ENCODE measurements at regions not wholly inside any gene's neighbourhood (a gene's known extent, or its start where the extent isn't known, plus 50 kb on each side); places are given as distances from the start of the nearest gene placed in this dataset.

DNA sequence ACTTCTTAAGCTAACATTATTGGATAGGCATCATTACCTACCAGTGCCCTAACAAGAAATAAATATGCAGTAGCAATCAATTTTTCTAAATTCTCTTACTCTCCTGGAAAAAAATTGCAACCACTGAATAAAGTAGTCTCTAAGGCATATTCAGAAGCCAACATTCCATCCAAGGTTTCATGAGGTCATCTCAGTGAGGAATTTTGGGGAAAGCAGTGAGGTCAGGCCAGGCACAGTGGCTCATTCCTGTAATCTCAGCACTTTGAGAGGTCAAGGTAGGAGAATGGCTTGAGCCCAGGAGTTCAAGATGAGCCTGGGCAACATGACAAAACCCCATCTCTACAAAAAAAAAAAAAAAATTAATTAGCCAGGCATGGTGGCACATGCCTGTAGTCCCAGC is 75.9 kb upstream of the GHITM start:
- Histone ChIP-seq H3K9ac (ENCODE audit: low read length) (no peak overlapping the region), H4K20me1 (ENCODE audit: insufficient read depth, low read length) (no peaks in the 10 kb centered on the region), H3K4me1 (ENCODE audit: low read length) (no peaks in the 10 kb centered on the region), H3K9me3 (ENCODE audit: insufficient read depth, low read length) (no peaks in the 10 kb centered on the region), H3K27me3 (ENCODE audit: low read depth, low read length) (peaks cover 4% of the 10 kb centered on the region), H3K4me2 (ENCODE audit: low read length) (no peak overlapping the region), H3K27ac (ENCODE audit: low read length) (no peak overlapping the region), H3K36me3 (replicated peaks; ENCODE audit: low read depth, low read length) (no peaks in the 10 kb centered on the region), H3K79me2 (ENCODE audit: low read length) (no peaks in the 10 kb centered on the region), H3K4me3 (ENCODE audit: low read length) (no peak overlapping the region), H2AFZ (ENCODE audit: low read depth, low read length) (no peak overlapping the region)
- TF ChIP-seq, protein P1, sequence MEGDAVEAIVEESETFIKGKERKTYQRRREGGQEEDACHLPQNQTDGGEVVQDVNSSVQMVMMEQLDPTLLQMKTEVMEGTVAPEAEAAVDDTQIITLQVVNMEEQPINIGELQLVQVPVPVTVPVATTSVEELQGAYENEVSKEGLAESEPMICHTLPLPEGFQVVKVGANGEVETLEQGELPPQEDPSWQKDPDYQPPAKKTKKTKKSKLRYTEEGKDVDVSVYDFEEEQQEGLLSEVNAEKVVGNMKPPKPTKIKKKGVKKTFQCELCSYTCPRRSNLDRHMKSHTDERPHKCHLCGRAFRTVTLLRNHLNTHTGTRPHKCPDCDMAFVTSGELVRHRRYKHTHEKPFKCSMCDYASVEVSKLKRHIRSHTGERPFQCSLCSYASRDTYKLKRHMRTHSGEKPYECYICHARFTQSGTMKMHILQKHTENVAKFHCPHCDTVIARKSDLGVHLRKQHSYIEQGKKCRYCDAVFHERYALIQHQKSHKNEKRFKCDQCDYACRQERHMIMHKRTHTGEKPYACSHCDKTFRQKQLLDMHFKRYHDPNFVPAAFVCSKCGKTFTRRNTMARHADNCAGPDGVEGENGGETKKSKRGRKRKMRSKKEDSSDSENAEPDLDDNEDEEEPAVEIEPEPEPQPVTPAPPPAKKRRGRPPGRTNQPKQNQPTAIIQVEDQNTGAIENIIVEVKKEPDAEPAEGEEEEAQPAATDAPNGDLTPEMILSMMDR (IDR thresholded peaks at IDR 0.05; ENCODE audit: low read depth, low read length), result no peak
- no peak for TF ChIP-seq EZH2phosphoT487 (IDR thresholded peaks at IDR 0.05; ENCODE audit: low read depth)

GRCh38 chr10:84065804-84066601 is 73.3 kb upstream of the GHITM start:
- Histone ChIP-seq H3K79me2 (ENCODE audit: low read length) (no peaks in the 10 kb centered on the region), H3K9me3 (ENCODE audit: insufficient read depth, low read length) (no peaks in the 10 kb centered on the region), H3K27ac (ENCODE audit: low read length) (no peak overlapping the region), H3K4me1 (ENCODE audit: low read length) (no peaks in the 10 kb centered on the region), H2AFZ (ENCODE audit: low read depth, low read length) (no peak overlapping the region), H3K4me3 (ENCODE audit: low read length) (no peak overlapping the region), H3K27me3 (ENCODE audit: low read depth, low read length) (no peaks in the 10 kb centered on the region), H3K36me3 (replicated peaks; ENCODE audit: low read depth, low read length) (no peaks in the 10 kb centered on the region), H3K9ac (ENCODE audit: low read length) (no peak overlapping the region), H3K4me2 (ENCODE audit: low read length) (no peak overlapping the region), H4K20me1 (ENCODE audit: insufficient read depth, low read length) (no peaks in the 10 kb centered on the region)
- TF ChIP-seq, protein P1 (IDR thresholded peaks at IDR 0.05; ENCODE audit: low read depth, low read length), result no peak
- no peak for TF ChIP-seq EZH2phosphoT487 (IDR thresholded peaks at IDR 0.05; ENCODE audit: low read depth)

GRCh38 chr10:84074521-84074920 is 64.8 kb upstream of the GHITM start:
- no peak overlapping the region for H3K9ac ChIP-seq (ENCODE audit: low read length)
- H3K4me3 ChIP-seq (ENCODE audit: low read length), result no peak overlapping the region
- no peaks in the 10 kb centered on the region for H3K36me3 ChIP-seq (replicated peaks; ENCODE audit: low read depth, low read length)
- H3K27ac ChIP-seq (ENCODE audit: low read length), result no peak overlapping the region
- H2AFZ ChIP-seq (ENCODE audit: low read depth, low read length), result no peak overlapping the region
- no peaks in the 10 kb centered on the region for H3K27me3 ChIP-seq (ENCODE audit: low read depth, low read length)
- no peak overlapping the region for H3K4me2 ChIP-seq (ENCODE audit: low read length)
- no peaks in the 10 kb centered on the region for H3K9me3 ChIP-seq (ENCODE audit: insufficient read depth, low read length)
- TF ChIP-seq, protein P1 (IDR thresholded peaks at IDR 0.05; ENCODE audit: low read depth, low read length), result no peak
- no peak for TF ChIP-seq EZH2phosphoT487 (IDR thresholded peaks at IDR 0.05; ENCODE audit: low read depth)
- no peaks in the 10 kb centered on the region for H3K79me2 ChIP-seq (ENCODE audit: low read length)
- no peaks in the 10 kb centered on the region for H4K20me1 ChIP-seq (ENCODE audit: insufficient read depth, low read length)
- no peaks in the 10 kb centered on the region for H3K4me1 ChIP-seq (ENCODE audit: low read length)

- Histone ChIP-seq H3K27ac (ENCODE audit: low read length) (no peak overlapping the region), H3K27me3 (ENCODE audit: low read depth, low read length) (no peaks in the 10 kb centered on the region), H3K9me3 (ENCODE audit: insufficient read depth, low read length) (no peaks in the 10 kb centered on the region), H3K79me2 (ENCODE audit: low read length) (no peaks in the 10 kb centered on the region), H3K4me2 (ENCODE audit: low read length) (no peak overlapping the region), H3K4me3 (ENCODE audit: low read length) (no peak overlapping the region), H3K9ac (ENCODE audit: low read length) (no peak overlapping the region), H2AFZ (ENCODE audit: low read depth, low read length) (no peak overlapping the region), H3K36me3 (replicated peaks; ENCODE audit: low read depth, low read length) (no peaks in the 10 kb centered on the region), H4K20me1 (ENCODE audit: insufficient read depth, low read length) (no peaks in the 10 kb centered on the region), H3K4me1 (ENCODE audit: low read length) (no peaks in the 10 kb centered on the region)
- TF ChIP-seq, protein P1 (IDR thresholded peaks at IDR 0.05; ENCODE audit: low read depth, low read length), result no peak
- TF ChIP-seq EZH2phosphoT487 (IDR thresholded peaks at IDR 0.05; ENCODE audit: low read depth), result no peak
These were observed 63.9 kb upstream of the GHITM start for GRCh38 chr10:84075226-84076046.
